ENCODE measurements at regions not wholly inside any gene's neighbourhood (a gene's known extent, or its start where the extent isn't known, plus 50 kb on each side); places are given as distances from the start of the nearest gene placed in this dataset.

GRCh38 chrX:10971759-10972158, 139.4 kb upstream of the HCCS start:
- no peak for TF ChIP-seq ZZZ3 (IDR thresholded peaks at IDR 0.05; ENCODE audit: control insufficient read depth, insufficient read length, low read depth)
- TF ChIP-seq TAF1 (IDR thresholded peaks at IDR 0.05; ENCODE audit: borderline replicate concordance, low read depth, low read length): no peak
- TF ChIP-seq CTCF (IDR thresholded peaks at IDR 0.05 in 2 of 3, conservative IDR thresholded peaks at IDR 0.05 in 1 of 3; ENCODE audit: control insufficient read depth in 2 of 3, extremely low read depth in 1 of 3, insufficient read depth in 1 of 3, low read depth in 3 of 3, low read length in 3 of 3): no peak
- TF ChIP-seq POLR2AphosphoS5 (IDR thresholded peaks at IDR 0.05; ENCODE audit: low read length): no peak
- no peak for TF ChIP-seq BRCA1 (IDR thresholded peaks at IDR 0.05; ENCODE audit: low read depth, low read length)
- TF ChIP-seq FOXM1 (IDR thresholded peaks at IDR 0.05; ENCODE audit: low read depth, low read length): no peak
- TF ChIP-seq MEF2A (IDR thresholded peaks at IDR 0.05; ENCODE audit: insufficient read depth, low read depth, low read length): no peak
- TF ChIP-seq SMC3 (IDR thresholded peaks at IDR 0.05; ENCODE audit: borderline replicate concordance, low read length): no peak
- TF ChIP-seq JUND (IDR thresholded peaks at IDR 0.05; ENCODE audit: low read depth, low read length): no peak
- no peak for TF ChIP-seq EZH2 (IDR thresholded peaks at IDR 0.05; ENCODE audit: borderline replicate concordance, control insufficient read depth, low read depth, low read length)
